Central memory CD4-positive, alpha-beta T cell (primary cell): ENCODE measurements at regions not wholly inside any gene's neighbourhood (a gene's known extent, or its start where the extent isn't known, plus 50 kb on each side); places are given as distances from the start of the nearest gene placed in this dataset.
"Not testable (repeated sequence)": the region's sequence is repeated elsewhere in the genome, so short reads cannot be mapped to it uniquely, and the experiment has no call there.

Source experiments
- DNase-seq: peaks from one replicate; pipeline ENCODE4 v3.0.0; 2022

DNA sequence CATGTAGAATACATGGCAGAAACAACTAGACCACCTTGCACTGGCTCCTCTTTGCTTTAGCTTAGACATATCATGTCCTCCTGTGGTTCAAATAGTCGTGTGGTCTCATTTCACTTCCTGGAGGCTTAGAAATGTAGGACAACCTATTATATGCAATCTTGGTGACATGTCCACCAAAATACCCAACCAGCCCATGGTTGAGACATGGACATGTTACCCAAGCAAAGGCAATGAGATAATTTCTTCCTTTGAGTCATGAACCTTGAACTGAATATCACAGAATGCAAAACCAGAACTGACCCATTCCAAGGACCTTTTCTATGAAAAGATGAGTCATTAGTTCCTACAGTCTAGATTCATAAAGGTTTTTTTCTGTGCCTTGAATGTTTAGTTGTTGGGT lies 309.0 kb upstream of the MDFIC2 start:
- DNase-seq = no peak

DNA sequence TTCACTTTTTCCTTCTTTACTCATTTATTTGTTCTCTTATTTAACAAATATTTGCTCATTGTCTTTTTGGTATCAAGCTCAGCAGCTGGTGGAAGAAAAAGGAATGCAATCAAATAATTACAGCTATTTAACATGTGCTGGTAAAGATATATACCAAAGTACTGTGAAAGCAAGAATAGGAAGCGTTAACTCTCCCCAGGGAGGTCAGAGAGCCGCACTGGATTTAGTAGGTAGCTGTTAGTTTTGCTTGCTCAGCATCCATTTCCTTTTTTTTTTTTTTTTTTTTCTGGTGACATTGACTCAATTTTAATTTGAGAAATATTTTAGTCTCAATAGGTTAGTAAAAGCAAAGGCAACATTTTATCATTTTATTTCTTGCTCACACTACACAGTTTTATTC lies 308.5 kb upstream of the MDFIC2 start:
- DNase-seq = no peak

DNA sequence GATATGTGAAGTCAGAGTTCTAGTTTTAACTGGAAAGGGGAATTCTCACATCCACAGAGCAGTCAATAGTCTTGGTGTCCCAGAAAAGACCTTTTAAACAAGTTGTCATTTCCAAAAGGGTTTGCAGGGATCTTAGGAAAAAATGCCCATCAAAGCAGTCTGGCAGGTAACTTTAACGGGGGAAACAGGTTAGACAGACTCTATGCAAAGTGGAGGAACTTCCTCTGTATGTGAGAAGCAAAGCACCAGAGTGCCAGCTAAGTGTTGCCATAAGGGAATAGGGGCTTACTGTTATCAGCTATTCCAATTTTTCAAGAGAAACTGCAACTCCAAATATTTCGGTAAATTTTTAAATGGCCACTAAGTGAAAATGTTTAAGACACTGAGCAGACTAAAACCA lies 307.9 kb upstream of the MDFIC2 start:
- DNase-seq = no peak

DNA sequence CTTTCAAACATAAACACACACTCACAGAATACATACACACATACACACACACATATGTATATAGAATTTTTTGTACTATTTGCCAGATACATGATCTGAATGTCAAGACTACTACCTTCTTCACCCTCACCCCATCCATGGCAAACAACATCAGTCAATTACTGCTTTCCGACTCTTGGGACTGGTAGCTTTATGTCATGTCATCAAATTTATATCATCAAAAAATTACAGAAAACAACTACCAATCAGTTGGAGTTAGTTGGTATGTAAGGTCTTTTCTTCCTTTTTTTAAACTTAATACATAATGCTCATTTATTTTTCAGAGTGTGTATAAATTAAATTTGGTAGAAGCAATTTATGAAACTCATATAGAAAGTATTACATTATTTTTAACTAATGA lies 305.7 kb upstream of the MDFIC2 start:
- no peak for DNase-seq

DNA sequence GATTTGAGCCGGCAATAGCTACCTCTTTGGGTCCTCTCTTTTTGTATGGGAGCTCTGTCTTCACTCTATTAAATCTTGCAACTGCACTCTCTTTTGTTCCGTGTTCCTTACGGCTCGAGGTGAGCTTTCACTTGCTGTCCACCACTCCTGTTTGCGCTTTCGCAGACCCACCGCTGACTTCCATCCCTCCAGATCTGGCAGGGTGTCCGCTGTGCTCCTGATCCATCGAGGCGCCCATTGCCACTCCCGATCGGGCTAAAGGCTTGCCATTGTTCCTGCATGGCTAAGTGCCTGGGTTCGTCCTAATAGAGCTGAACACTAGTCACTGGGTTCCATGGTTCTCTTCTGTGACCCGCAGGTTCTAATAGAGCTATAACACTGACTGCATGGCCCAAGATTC lies 304.9 kb upstream of the MDFIC2 start:
- not testable (repeated sequence) for DNase-seq

DNA sequence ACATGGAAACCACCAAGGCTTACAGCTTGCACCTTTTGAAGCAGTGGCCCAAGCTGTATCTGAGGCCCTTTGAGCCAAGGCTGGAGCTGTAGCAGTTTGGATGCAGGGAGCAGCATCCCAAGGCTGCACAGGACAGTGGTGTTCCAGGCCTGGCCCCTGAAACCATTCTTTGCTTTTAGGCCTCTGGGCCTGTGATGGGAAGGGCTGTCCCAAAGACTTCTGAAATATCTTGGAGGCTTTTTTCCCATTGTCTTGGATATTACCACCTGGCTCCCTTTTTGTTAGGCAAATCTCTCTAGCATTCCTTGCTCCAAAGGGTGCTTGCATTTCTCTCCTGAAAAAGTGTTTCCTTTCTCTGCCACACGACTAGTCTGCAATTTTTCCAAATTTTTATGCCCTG lies 302.8 kb upstream of the MDFIC2 start:
- no peak for DNase-seq

DNA sequence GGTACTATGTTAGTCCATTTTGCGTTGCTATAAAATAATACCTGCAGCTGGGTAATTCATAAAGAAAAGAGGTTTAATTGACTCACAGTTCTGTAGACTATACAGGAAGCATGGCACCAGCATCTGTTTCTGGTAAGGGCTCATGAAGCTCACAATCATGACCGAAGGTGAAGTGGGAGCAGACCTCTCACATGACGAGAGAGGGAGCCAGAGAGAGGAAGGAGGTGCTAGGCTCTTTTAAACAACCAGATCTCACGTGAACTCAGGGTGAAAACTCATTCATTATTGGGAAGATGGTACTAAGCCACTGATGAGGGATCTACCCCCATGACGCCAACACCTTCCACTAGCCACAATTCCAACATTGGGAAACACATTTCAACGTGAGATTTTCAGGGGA lies 301.7 kb upstream of the MDFIC2 start:
- DNase-seq = no peak

DNA sequence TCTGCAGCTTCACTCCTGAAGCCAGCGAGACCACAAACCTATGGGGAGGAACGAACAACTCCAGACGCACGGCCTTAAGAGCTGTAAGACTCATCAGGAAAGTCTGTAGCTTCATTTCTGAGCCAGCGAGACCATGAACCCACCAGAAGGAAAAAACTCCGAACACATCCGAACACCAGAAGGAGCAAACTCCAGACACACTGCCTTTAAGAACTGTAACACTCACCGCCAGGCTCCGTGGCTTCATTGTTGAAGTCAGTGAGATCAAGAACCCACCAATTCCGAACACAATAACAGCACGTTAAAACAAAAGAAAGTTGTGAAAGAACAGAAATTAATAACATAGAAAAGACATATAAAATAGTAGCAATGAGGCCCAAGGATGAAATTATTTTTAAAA lies 300.5 kb upstream of the MDFIC2 start:
- no peak for DNase-seq

DNA sequence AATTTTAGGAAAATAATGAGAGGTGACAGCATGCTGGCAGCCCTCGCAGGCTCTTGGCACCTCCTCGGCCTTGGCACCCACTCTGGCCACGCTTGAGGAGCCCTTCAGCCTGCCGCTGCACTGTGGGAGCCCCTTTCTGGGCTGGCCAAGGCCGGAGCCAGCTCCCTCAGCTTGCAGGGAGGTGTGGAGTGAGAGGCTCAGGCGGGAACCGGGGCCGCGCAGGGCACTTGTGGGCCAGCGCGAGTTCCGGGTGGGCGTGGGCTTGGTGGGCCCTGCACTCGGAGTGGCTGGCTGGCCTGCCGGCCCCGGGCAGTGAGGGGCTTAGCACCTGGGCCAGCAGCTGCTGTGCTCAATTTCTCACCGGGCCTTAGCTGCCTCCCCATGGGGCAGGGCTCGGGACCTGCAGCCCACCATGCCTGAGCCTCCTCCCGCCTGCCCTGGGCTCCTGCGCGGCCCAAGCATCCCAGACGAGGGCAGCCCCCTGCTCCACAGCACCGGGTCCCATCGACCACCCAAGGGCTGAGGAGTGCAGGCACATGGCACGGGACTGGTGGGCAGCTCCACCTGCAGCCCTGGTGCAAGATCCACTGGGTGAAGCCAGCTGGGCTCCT lies 299.3 kb upstream of the MDFIC2 start:
- not testable (repeated sequence) for DNase-seq

DNA sequence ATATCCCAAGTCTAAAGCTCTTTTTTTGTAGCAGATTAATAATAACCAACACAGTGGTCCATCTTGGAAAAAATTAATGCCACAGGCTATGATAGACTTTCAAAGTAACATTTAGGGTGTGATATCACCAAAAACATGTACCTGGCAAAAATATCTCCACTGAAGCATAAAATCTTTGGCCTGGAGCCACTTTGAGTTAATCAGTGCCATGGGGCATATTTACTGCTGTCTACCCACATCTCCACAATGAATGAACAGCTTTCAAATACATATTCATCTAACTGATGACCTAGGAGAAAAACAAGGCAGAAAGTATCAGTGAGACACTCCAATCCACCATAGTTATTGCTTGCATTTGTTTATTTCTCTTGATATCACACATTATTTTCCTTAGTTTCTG lies 296.0 kb upstream of the MDFIC2 start:
- DNase-seq = no peak

DNA sequence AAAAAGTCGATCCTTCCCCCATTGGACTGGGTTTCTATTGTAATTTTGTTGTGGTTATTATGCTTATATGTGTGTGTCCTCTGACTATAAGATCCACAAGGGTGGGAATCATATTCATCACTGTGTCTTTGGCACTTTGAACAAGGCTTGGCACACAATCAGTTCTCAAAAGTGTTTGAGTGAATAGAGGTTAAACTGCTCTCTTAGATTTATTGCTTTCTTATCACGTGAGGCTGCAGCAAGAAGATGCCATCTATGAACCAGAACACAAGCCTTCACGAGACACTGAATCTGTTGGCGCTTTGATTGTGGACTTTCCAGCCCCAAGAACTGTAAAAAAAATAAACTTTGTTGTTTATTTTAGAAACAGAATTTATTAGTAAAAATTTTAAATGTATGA lies 295.0 kb upstream of the MDFIC2 start:
- DNase-seq = no peak

DNA sequence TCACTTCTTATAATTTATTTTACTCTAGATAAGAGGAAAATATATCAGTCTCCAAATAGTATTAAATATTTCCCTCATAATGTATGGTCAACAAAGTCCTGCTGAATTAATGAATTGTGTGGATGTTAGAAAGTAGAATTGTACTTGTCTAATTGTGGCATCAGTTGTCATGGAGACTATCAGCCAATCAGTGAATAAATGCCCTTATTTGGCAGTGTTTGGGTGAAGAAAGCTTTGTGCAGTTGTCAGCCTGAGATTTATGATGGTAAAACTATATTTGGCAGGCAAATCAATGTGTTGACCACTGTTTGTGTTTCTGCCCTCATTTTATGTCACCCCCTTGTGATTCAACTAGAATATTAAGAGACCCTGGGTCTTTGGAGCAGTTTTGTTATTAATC lies 293.6 kb upstream of the MDFIC2 start:
- no peak for DNase-seq

DNA sequence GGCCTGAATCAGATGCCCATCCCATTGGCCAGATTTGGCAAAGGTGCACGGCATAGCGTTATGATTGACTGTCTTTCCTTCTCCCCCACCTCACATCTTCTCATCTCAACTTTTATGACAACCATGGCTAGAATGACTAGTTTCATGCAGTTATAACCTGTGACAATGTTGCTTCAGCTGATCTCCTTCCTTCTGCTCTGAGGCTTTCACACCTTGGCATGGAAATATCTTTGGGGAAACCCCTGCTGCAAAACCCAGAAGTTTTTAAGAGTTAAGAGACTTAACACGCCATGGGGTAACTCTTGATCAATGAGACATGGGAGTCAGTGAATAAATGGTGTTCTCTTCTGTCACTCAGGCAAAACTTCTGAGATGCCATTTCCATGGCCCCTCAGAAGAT lies 290.7 kb upstream of the MDFIC2 start:
- DNase-seq = no peak

DNA sequence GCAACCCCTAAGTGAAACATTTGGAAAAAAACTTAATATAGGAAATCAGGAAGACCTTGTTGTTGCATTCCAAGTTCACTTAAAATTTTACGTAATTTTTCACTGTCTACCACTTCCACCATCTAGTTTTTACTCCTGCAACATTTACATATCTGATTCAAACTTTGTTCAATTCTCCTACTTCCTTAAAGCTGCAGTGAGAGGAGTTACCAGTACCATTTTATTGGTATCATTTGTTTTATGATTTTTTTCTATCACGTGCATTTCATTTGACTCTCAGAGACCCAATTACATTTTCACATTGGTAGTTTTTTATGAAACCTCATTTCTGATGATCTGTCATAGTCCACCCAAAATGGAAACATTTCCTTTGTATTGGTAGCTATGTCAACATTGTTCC lies 284.9 kb upstream of the MDFIC2 start:
- no peak for DNase-seq

DNA sequence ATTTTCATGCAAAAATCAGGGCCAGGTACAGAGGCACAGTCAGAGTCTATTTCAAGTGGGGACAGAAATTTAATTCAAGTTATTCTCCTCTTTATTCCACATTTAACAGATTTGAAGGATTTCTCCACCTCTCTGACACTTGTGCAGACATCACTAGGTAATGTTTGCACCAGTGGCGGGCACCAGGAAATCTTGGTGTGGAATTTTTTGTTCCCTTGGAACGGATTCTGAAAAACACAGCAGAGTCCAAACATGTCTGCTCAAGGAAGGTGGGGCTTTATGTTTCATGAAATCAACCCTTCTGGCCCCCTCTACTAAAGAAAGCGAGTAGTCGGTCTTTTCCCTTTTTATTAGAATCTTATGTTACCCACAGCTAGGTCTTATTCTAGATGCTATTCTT lies 271.2 kb upstream of the MDFIC2 start:
- DNase-seq = no peak

DNA sequence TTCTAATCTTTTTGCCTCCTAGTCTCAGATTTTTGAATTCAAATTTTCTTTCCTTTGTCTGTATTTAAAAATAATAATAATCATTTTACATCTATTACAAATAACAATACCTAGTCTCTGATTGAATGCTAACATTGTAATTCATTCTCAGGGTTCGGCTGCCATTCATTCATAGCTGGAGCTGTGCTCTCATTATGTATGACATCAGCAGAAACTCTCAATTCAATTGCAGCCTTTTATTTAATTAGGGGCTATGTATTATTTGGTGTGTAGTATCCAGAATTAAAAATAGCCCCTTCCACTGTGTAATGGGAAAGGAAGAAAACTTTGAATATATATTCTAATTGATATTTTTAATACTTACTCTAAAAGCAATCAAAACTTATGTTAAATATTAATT lies 270.4 kb upstream of the MDFIC2 start:
- no peak for DNase-seq

DNA sequence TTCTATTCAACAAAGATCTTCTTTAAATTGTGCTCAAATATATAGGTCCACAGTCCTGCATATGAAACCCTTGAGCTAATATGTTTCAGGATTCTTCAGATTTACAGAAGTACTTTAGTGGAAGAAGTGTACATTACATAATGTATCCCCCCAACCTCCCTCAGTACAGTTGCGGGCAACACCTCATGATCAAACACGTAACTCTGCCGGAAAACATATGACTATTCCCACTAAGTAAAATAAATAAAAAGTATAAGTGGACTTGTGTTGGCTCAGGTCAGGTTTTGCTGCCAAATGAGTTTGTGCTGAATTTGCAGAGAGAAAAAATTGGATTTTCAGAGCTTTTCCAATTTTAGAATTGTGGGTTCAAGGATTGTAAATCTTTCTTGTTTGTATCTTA lies 267.6 kb upstream of the MDFIC2 start:
- no peak for DNase-seq

DNA sequence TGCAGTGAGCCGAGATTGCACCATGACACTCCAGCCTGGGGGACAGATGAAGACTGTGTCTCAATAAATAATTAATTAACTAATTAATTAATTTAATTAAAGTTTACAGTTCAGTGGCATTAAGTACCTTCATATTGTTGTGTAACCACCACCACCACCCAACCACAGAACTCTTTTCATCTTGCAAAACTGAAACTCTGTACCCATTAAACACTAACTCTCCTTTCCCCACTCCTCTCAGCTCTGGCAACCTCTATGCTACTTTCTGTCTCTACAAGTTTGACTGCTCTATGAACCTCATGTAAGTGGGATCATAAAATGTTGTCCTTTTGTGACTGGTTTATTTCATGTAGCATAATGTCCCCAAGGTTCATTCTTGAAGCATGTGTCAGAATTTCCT lies 259.3 kb upstream of the MDFIC2 start:
- no peak for DNase-seq

DNA sequence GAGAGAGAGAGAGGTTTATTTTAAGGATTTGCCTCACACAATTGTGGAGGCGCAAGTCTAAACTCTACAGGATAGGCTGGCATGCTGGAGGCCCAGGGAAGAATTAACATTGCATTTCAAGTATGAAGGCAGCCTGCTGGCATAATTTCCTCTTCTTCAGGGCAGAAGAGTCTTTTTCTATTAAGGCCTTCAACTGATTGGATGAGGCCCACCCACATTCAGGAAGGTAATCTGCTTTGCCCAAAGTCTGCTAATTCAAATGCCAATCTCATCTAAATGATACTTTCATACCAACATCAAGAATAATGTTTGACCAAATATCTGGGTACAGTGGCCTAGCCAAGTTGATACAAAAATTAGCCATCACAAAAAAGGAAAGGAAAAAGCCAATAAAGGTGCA lies 258.1 kb upstream of the MDFIC2 start:
- DNase-seq = no peak

DNA sequence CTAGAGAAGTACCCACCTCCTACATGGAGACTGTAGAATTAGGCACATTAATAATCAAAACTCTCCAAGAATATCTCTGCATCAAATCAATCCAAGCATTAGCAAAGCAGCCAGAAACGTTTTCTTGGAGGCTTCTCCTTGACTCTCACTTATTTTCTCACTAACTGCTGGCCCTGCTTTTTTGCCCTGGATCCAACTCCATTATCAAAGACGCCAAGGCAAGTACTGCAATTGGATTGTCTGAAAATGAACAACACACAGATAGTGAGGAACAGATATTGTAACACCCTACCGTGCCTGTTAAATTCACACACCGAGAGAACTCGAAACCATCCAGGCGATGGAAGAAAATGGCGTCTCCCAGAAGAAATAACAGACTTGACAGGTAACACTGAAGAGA lies 256.2 kb upstream of the MDFIC2 start:
- no peak for DNase-seq

DNA sequence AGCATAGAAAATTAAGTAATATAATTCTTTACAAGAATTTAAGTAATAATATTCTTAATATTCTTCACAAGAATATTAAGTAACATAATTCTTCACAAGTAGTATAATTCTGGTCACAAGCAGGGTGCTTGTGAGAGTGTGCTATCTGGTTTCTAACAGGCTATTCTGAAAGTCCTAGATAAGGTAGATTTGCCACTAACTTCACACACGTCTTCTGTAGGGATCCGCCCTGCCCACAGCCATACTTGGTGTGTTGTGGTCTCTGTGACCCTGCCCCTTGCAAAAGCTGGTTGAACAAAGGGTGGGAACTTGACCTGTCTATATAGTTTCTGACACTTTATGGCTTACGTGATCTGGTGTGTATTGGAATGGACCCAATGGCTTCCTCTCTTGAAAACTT lies 253.4 kb upstream of the MDFIC2 start:
- DNase-seq = no peak

DNA sequence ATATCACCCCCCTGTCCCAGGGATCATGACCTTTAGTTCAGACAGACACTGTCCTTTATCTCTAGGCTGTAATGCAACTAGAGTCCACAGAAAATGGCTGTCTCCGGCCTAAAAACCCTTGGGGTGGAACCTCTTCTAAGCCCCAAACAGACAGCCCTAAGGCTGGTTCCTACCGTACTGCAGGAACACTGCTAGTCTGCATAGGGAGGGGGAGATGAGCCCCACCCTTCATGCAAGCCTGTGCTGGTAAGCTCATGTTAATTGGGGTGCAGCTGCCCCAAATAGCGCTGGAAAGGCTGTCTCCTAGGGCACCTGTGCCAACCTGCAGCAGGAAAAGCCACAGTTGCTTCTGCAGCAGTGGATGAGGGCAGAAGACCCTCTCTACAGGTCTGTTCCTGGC lies 252.1 kb upstream of the MDFIC2 start:
- no peak for DNase-seq

DNA sequence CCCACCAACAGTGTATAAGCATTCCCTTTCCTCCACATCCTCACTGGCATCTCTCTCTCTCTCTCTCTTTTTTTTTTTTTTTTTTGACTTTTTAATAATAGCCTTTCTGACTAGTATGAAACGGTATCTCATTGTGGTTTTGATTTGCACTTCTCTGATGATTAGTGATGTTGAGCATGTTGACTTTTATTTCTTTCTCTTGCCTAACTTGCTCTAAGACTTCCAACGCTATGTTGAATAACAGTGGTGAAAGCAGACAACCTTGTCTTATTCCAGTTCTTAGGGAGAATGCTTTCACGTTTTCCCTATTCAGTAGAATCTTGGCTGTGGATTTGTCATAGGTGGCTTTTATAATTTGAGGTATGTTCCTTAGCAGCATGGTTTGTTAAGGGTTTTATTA lies 249.4 kb upstream of the MDFIC2 start:
- DNase-seq = no peak

DNA sequence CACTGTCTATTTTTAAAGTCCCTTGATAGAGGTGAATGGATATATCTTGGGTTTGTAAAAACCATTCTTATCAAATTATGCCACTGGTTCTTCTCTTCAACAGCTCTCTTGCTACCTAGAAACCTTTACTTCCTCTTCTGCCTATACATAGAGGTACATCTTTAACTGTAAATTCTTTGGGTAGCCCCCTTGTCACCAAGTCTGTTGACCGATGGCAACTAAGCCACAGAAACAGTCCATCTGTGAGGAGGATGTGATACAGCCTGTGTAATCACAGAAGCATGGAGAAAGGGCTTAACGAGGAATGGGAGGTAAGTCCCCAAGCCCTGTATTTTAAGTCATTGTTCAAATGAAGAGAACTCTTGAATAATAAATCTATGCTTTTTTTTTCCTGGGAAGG lies 246.5 kb upstream of the MDFIC2 start:
- no peak for DNase-seq

DNA sequence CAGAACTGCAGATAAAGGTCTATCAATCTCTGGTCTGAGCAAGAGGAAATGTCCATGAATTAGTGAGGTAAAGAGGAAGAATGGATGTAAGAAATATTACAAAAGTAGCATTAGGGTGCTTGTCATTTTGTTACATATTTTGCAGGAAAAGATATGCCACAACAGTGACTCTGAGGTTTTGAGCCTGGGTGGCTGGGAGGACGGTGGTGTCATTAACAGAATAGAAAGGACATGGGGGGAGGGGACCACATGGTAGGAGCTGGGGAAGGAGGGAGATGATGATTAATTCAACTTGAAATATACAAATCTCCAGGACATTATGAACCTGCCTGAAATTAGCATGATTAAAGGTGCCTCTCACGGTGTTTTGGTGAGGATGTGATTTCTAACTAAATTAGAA lies 245.5 kb upstream of the MDFIC2 start:
- no peak for DNase-seq

DNA sequence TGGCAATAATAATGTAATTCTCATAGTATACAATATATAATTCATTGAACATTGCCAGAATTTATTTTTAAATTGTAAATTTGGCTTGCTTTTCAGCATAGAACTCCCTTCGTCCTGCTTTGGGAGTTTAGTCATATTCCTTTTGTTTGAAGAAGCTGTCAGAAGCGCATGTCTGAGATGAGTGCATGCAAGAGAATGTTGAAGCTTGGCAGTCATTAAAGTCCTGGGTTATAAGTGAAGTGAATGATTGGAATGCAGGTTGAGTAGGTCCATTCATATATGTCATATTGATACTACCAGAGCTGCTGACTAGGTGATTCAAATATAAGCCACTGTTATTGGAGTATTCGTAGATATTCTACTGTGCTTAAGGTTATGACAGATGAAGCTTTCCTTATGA lies 243.6 kb upstream of the MDFIC2 start:
- DNase-seq = no peak
